ENCODE measurements at regions not wholly inside any gene's neighbourhood (a gene's known extent, or its start where the extent isn't known, plus 50 kb on each side); places are given as distances from the start of the nearest gene placed in this dataset.

DNA sequence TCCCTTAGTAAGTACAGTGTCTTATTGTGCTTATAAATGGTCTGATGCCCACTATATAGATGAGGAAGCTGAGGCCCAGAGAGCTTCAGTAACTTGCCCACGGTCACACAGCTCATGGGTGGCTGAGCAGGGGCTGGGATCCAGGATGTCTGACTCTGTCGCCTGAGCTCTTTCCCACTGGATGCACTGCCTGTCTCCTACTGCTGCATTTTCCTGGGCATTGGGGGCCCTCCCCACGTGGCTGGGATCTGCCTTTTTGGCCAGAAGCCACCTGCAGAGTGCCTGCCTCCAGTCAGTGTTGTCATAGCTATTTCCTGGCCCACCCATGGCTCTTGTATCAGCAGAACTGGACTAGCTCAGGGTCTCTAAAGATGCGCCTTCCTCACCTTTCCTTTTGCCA is 57.5 kb upstream of the TAMM41 start:
- Histone ChIP-seq H3K4me1 (ENCODE audit: control insufficient read depth in 1 of 2, insufficient read depth in 2 of 2, low read length in 2 of 2) (no peaks in the 10 kb centered on the region), H3K27ac (ENCODE audit: low read depth, low read length) (no peak overlapping the region), H2AFZ (ENCODE audit: low read depth, low read length, poor library complexity, severe bottlenecking) (no peak overlapping the region), H3K36me3 (ENCODE audit: control insufficient read depth in 1 of 2, insufficient read depth in 2 of 2, low read length in 2 of 2) (no peaks in the 10 kb centered on the region), H3K9me2 (ENCODE audit: insufficient read depth) (no peaks in the 10 kb centered on the region), H4K20me1 (ENCODE audit: insufficient read depth) (no peaks in the 10 kb centered on the region), H3K27me3 (ENCODE audit: insufficient read depth, low read length) (peaks cover 14% of the 10 kb centered on the region; the same call in 1 of the 2 replicates), H3K79me2 (ENCODE audit: insufficient read depth, low read length) (no peaks in the 10 kb centered on the region), H3K4me3 (replicated peaks in 1 of 2; ENCODE audit: low read depth in 1 of 2, low read length in 2 of 2) (no peak overlapping the region), H3K4me2 (ENCODE audit: low read length) (no peak overlapping the region), H3K9ac (ENCODE audit: low read length) (no peak overlapping the region), H3K9me3 (ENCODE audit: control insufficient read depth in 1 of 2, insufficient read depth in 1 of 2, low read depth in 1 of 2, low read length in 2 of 2) (no peaks in the 10 kb centered on the region)
- ATAC-seq (no peak), DNase-seq (ENCODE audit: low read depth, low spot score) (no peak)
- POLR2A ChIA-PET: no interaction called here
- no TSS peak for BruUV-seq (replicated peaks)
- intact Hi-C loops (cut with micrococcal nuclease): no loop called here
- TF ChIP-seq EZH2phosphoT487 (IDR thresholded peaks at IDR 0.05; ENCODE audit: borderline replicate concordance): no peak
- TF ChIP-seq EZH2 (IDR thresholded peaks at IDR 0.05): no peak
- no peak for TF ChIP-seq CEBPB (IDR thresholded peaks at IDR 0.05; ENCODE audit: low read depth)
- no peak for TF ChIP-seq POLR2A (IDR thresholded peaks at IDR 0.05; ENCODE audit: borderline replicate concordance, extremely low read depth, insufficient read depth, insufficient read length)
- TF ChIP-seq, protein P1, sequence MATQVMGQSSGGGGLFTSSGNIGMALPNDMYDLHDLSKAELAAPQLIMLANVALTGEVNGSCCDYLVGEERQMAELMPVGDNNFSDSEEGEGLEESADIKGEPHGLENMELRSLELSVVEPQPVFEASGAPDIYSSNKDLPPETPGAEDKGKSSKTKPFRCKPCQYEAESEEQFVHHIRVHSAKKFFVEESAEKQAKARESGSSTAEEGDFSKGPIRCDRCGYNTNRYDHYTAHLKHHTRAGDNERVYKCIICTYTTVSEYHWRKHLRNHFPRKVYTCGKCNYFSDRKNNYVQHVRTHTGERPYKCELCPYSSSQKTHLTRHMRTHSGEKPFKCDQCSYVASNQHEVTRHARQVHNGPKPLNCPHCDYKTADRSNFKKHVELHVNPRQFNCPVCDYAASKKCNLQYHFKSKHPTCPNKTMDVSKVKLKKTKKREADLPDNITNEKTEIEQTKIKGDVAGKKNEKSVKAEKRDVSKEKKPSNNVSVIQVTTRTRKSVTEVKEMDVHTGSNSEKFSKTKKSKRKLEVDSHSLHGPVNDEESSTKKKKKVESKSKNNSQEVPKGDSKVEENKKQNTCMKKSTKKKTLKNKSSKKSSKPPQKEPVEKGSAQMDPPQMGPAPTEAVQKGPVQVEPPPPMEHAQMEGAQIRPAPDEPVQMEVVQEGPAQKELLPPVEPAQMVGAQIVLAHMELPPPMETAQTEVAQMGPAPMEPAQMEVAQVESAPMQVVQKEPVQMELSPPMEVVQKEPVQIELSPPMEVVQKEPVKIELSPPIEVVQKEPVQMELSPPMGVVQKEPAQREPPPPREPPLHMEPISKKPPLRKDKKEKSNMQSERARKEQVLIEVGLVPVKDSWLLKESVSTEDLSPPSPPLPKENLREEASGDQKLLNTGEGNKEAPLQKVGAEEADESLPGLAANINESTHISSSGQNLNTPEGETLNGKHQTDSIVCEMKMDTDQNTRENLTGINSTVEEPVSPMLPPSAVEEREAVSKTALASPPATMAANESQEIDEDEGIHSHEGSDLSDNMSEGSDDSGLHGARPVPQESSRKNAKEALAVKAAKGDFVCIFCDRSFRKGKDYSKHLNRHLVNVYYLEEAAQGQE (IDR thresholded peaks at IDR 0.05; ENCODE audit: low read depth): no peak
- TF ChIP-seq YY1 (IDR thresholded peaks at IDR 0.05; ENCODE audit: extremely low read depth, insufficient replicate concordance, low read depth, low read length): no peak
- TF ChIP-seq, protein P2, sequence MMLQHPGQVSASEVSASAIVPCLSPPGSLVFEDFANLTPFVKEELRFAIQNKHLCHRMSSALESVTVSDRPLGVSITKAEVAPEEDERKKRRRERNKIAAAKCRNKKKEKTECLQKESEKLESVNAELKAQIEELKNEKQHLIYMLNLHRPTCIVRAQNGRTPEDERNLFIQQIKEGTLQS (IDR thresholded peaks at IDR 0.05): no peak
- TF ChIP-seq SP1 (IDR thresholded peaks at IDR 0.05; ENCODE audit: low read depth): no peak
- no peak for TF ChIP-seq FOSL1 (IDR thresholded peaks at IDR 0.05; ENCODE audit: low read depth)
- no peak for TF ChIP-seq SRF (IDR thresholded peaks at IDR 0.05; ENCODE audit: low read depth)
- TF ChIP-seq EGR1 (IDR thresholded peaks at IDR 0.05; ENCODE audit: low read depth): no peak
- no peak for TF ChIP-seq POLR2AphosphoS5 (IDR thresholded peaks at IDR 0.05; ENCODE audit: low read depth, low read length)
- TF ChIP-seq JUND (IDR thresholded peaks at IDR 0.05): no peak
- CTCF ChIA-PET: no interaction called here
- RAD21 ChIA-PET (ENCODE audit: low non-redundant PET in 1 of 2, low total read pairs in 2 of 2, uncharacterized antibody in 2 of 2, unreplicated experiment in 2 of 2): no interaction called here
